ENCODE measurements at regions not wholly inside any gene's neighbourhood (a gene's known extent, or its start where the extent isn't known, plus 50 kb on each side); places are given as distances from the start of the nearest gene placed in this dataset.

DNA sequence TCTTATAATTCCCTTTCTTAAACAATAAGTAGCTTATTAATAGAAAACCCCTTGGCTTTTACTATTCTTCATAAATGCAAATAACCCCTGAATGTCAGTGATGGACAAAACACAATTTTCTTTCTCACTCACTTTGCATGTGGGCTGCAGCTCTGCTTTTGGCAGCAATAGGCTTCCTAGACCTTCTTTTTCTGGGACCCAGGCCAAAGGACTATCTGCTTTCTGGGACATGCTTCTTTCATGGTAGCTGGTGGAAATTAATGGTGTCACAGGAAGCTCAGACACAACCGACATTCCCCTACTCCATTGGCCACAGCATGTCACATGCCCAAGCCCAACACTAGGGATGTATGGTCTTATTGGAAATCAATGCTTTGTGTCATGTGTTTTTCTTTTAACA lies 134.3 kb upstream of the MDFIC start:
- H3K36me3 ChIP-seq (replicated peaks; ENCODE audit: insufficient read depth, low read length), result no peaks in the 10 kb centered on the region
- no peaks in the 10 kb centered on the region for H3K9me2 ChIP-seq (replicated peaks; ENCODE audit: insufficient read depth, low read length)
- no peaks in the 10 kb centered on the region for H3K79me2 ChIP-seq (ENCODE audit: low read length)
- no peaks in the 10 kb centered on the region for H3K27me3 ChIP-seq (replicated peaks; ENCODE audit: insufficient read depth, low read length)
- H3K4me1 ChIP-seq (ENCODE audit: low read length), result no peaks in the 10 kb centered on the region
- H2AFZ ChIP-seq (ENCODE audit: low read length), result no peak overlapping the region
- no peaks in the 10 kb centered on the region for H3K9me3 ChIP-seq (replicated peaks; ENCODE audit: insufficient read depth, low read length)
- no peak overlapping the region for H3K27ac ChIP-seq (ENCODE audit: low read length)
- no peak overlapping the region for H3K4me3 ChIP-seq (ENCODE audit: low read length)
- H3K4me2 ChIP-seq (ENCODE audit: low read depth, low read length), result no peak overlapping the region
- no peaks in the 10 kb centered on the region for H3F3A ChIP-seq (ENCODE audit: insufficient read depth, low read length)
- DNase-seq, result no peak
- H4K20me1 ChIP-seq (ENCODE audit: insufficient read depth, low read length), result no peaks in the 10 kb centered on the region
- no peak overlapping the region for H3K9ac ChIP-seq (ENCODE audit: low read length)
- TF ChIP-seq EZH2 (optimal IDR thresholded peaks at IDR 0.05; ENCODE audit: low read depth, low read length) (no peak), EZH2phosphoT487 (IDR thresholded peaks at IDR 0.05; ENCODE audit: low read length) (no peak)
- TF ChIP-seq, protein P1, sequence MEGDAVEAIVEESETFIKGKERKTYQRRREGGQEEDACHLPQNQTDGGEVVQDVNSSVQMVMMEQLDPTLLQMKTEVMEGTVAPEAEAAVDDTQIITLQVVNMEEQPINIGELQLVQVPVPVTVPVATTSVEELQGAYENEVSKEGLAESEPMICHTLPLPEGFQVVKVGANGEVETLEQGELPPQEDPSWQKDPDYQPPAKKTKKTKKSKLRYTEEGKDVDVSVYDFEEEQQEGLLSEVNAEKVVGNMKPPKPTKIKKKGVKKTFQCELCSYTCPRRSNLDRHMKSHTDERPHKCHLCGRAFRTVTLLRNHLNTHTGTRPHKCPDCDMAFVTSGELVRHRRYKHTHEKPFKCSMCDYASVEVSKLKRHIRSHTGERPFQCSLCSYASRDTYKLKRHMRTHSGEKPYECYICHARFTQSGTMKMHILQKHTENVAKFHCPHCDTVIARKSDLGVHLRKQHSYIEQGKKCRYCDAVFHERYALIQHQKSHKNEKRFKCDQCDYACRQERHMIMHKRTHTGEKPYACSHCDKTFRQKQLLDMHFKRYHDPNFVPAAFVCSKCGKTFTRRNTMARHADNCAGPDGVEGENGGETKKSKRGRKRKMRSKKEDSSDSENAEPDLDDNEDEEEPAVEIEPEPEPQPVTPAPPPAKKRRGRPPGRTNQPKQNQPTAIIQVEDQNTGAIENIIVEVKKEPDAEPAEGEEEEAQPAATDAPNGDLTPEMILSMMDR (IDR thresholded peaks at IDR 0.05; ENCODE audit: low read length), result no peak

DNA sequence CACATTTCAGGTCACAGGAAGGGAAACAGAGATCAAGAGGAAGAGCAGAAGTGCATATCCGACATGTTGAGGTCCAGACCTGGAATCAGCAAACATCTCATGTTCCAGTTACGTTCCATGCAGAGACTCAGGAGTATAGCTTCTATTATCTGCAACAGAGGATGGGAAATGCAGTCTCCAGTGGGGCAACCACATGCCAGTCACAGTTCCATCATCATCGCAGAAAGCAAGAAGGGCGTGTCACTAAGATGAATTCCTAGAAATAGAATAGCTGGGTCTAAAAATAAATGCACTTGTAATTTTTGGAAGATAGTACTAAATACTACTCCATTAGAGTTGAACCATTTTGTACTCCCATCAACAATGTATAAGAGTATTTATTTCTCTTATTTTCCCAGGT lies 133.2 kb upstream of the MDFIC start:
- Histone ChIP-seq H3F3A (ENCODE audit: insufficient read depth, low read length) (no peaks in the 10 kb centered on the region), H4K20me1 (ENCODE audit: insufficient read depth, low read length) (no peaks in the 10 kb centered on the region), H3K79me2 (ENCODE audit: low read length) (no peaks in the 10 kb centered on the region), H3K4me1 (ENCODE audit: low read length) (no peaks in the 10 kb centered on the region), H3K27me3 (replicated peaks; ENCODE audit: insufficient read depth, low read length) (no peaks in the 10 kb centered on the region), H3K4me3 (ENCODE audit: low read length) (no peak overlapping the region), H3K9me3 (replicated peaks; ENCODE audit: insufficient read depth, low read length) (no peaks in the 10 kb centered on the region), H3K36me3 (replicated peaks; ENCODE audit: insufficient read depth, low read length) (no peaks in the 10 kb centered on the region), H2AFZ (ENCODE audit: low read length) (no peak overlapping the region), H3K27ac (ENCODE audit: low read length) (no peak overlapping the region), H3K9me2 (replicated peaks; ENCODE audit: insufficient read depth, low read length) (no peaks in the 10 kb centered on the region), H3K9ac (ENCODE audit: low read length) (no peak overlapping the region), H3K4me2 (ENCODE audit: low read depth, low read length) (no peak overlapping the region)
- no peak for DNase-seq
- TF ChIP-seq, protein P1 (IDR thresholded peaks at IDR 0.05; ENCODE audit: low read length), result no peak
- TF ChIP-seq EZH2 (optimal IDR thresholded peaks at IDR 0.05; ENCODE audit: low read depth, low read length) (no peak), EZH2phosphoT487 (IDR thresholded peaks at IDR 0.05; ENCODE audit: low read length) (no peak)

DNA sequence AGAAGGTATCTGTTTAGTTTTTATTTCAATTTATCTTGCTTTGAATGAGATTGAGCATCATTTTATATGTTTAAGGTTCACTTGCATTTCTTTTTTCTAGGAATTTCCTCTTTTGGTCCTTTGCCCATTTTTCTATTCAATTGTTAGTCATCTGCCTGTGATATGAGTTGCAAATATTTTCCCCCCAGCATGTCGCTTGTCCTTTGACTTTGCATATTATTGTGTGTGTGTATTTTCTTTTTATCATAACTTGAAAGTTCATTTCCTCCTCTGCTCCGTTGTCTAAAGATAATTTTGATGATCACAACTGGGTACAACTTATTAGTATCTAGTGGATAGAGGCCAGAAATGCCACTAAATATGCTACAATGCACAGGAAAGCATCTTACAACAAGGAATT lies 132.7 kb upstream of the MDFIC start:
- Histone ChIP-seq H3K9ac (ENCODE audit: low read length) (no peak overlapping the region), H4K20me1 (ENCODE audit: insufficient read depth, low read length) (no peaks in the 10 kb centered on the region), H3K4me3 (ENCODE audit: low read length) (no peak overlapping the region), H2AFZ (ENCODE audit: low read length) (no peak overlapping the region), H3K4me2 (ENCODE audit: low read depth, low read length) (no peak overlapping the region), H3K27ac (ENCODE audit: low read length) (no peak overlapping the region), H3K9me2 (replicated peaks; ENCODE audit: insufficient read depth, low read length) (no peaks in the 10 kb centered on the region), H3K79me2 (ENCODE audit: low read length) (no peaks in the 10 kb centered on the region), H3K9me3 (replicated peaks; ENCODE audit: insufficient read depth, low read length) (no peaks in the 10 kb centered on the region), H3K4me1 (ENCODE audit: low read length) (no peaks in the 10 kb centered on the region), H3F3A (ENCODE audit: insufficient read depth, low read length) (no peaks in the 10 kb centered on the region), H3K36me3 (replicated peaks; ENCODE audit: insufficient read depth, low read length) (no peaks in the 10 kb centered on the region), H3K27me3 (replicated peaks; ENCODE audit: insufficient read depth, low read length) (no peaks in the 10 kb centered on the region)
- TF ChIP-seq, protein P1 (IDR thresholded peaks at IDR 0.05; ENCODE audit: low read length), result no peak
- TF ChIP-seq EZH2phosphoT487 (IDR thresholded peaks at IDR 0.05; ENCODE audit: low read length) (no peak), EZH2 (optimal IDR thresholded peaks at IDR 0.05; ENCODE audit: low read depth, low read length) (no peak)
- DNase-seq, result no peak
